Astrocyte of the spinal cord (primary cell): ENCODE measurements at regions not wholly inside any gene's neighbourhood (a gene's known extent, or its start where the extent isn't known, plus 50 kb on each side); places are given as distances from the start of the nearest gene placed in this dataset.
A peak's percentile ranks its signal among the peaks of the same experiment; 100 is the strongest.

ENCODE experiments used
- DNase-seq: peaks from one replicate; pipeline ENCODE4 v3.0.0; 2011; ENCODE audit warnings: low read depth, low spot score
- H3K4me3 ChIP-seq: 2 replicates; pipeline ENCODE4 v1.5.1; 2011; ENCODE audit warnings: low read depth, mild to moderate bottlenecking, low read length, moderate library complexity
- in situ Hi-C: cut with HindIII; loops from 2 replicates; pipeline ENCODE4 v1.10.0; 2017; ENCODE audit warnings: low sequenced_read_pairs
- TF ChIP-seq, protein P1 (sequence below): IDR thresholded peaks from 2 replicates; pipeline ENCODE4 v1.5.1; 2012; ENCODE audit warnings: low read depth, mild to moderate bottlenecking, low read length, inconsistent platforms

DNA sequence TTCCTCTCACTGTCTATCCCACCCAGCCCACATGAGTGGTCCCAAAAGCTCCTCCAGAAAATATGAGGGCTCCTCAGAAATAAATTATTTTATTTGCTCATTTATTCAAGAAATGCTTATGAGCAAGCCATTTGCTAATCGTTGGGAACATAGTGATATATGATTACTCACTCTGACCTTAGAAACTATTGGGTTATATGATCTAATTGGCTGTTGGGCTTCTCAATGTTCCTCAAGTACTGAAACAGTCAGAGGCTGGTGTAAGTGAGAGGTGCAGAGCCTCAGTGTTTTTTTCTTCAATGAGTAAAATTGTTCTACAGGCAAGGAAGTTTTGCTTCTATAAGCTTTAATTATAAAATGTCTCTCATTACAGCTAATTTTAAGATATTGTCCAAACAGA is 893.8 kb upstream of the INTU start:
- TF ChIP-seq, protein P1, sequence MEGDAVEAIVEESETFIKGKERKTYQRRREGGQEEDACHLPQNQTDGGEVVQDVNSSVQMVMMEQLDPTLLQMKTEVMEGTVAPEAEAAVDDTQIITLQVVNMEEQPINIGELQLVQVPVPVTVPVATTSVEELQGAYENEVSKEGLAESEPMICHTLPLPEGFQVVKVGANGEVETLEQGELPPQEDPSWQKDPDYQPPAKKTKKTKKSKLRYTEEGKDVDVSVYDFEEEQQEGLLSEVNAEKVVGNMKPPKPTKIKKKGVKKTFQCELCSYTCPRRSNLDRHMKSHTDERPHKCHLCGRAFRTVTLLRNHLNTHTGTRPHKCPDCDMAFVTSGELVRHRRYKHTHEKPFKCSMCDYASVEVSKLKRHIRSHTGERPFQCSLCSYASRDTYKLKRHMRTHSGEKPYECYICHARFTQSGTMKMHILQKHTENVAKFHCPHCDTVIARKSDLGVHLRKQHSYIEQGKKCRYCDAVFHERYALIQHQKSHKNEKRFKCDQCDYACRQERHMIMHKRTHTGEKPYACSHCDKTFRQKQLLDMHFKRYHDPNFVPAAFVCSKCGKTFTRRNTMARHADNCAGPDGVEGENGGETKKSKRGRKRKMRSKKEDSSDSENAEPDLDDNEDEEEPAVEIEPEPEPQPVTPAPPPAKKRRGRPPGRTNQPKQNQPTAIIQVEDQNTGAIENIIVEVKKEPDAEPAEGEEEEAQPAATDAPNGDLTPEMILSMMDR = no peak
- no peak for DNase-seq
- no peak overlapping the region for H3K4me3 ChIP-seq
- in situ Hi-C loops = no loop called here

DNA sequence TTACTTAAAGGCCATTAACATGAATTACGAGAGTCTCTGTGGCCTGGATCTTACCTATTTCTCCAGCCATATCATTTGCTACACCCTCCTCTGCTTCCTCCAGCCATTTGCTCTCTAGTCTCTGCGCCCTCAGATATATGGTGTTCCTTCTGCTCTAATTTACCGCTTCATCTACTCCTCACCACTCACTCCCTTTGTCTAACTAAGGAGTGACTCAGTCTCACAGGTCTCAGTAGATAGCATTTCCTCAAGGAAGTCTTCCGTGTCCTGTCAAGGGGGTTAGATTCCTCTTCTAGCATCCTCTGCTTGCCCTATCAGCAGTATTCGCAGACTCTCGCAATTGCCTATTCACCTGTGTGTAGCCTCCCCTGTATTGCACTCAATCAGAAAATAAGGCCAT is 892.1 kb upstream of the INTU start:
- TF ChIP-seq, protein P1 = no peak
- in situ Hi-C loops = no loop called here
- H3K4me3 ChIP-seq = no peak overlapping the region
- DNase-seq = no peak

DNA sequence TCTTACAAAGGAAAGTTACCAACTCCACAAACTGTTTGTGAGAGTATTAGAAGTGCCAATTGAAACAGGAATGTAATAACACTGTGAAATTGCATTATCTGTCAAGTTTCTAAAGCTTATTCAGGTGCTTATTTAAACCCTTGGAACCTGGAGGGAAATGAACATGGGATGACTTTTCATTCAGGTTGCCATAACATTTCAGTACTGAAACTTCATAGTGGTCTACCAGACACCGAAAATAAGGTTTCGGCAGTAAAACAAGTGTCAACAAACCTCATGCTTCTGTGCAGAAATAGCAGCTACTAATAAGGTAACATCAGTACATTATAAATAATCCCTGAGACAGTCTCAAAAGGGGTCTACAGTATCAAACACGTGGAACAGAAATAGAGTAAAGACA is 890.7 kb upstream of the INTU start:
- DNase-seq = no peak
- no peak overlapping the region for H3K4me3 ChIP-seq
- TF ChIP-seq, protein P1 = no peak
- in situ Hi-C loops = no loop called here

DNA sequence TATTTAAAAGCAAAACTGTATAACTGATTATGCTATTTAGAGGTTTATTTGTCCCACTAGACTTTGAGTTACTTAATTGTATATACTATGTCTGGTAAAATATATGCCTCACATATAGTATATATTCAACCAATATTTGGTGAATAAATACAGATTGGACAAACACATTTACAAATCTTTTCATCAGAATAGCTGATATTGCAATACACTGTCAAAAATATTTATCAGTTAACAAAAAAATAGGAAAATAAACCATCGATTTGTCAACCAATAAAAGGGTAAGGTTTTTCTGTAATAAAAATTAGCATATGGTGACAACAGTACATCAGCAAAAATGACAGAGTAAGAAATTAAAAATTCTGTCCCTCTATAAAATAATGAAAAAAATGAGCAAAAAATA is 889.9 kb upstream of the INTU start:
- no peak for DNase-seq
- in situ Hi-C loops = no loop called here
- TF ChIP-seq, protein P1 = no peak
- H3K4me3 ChIP-seq = no peak overlapping the region

DNA sequence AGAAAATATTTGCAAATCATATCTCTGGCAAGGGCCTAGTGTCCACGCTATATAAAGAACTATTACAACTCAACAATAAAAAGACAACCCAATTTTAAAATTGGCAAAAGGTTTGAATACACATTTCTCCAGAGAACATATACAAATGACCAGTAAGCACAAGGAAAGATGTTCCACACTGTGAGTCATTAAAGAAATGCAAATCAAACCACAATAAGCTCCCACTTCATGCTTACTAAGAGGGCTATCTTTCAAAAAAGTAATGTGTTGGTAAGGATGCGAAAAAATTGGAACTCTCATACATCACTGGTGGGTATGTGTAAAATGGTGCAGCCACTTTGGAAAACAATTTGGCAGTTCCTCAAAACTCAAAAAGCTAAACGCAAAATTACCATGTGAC is 884.0 kb upstream of the INTU start:
- H3K4me3 ChIP-seq = no peak overlapping the region
- TF ChIP-seq, protein P1 = no peak
- in situ Hi-C loops = no loop called here
- peak; percentile 33 for DNase-seq

DNA sequence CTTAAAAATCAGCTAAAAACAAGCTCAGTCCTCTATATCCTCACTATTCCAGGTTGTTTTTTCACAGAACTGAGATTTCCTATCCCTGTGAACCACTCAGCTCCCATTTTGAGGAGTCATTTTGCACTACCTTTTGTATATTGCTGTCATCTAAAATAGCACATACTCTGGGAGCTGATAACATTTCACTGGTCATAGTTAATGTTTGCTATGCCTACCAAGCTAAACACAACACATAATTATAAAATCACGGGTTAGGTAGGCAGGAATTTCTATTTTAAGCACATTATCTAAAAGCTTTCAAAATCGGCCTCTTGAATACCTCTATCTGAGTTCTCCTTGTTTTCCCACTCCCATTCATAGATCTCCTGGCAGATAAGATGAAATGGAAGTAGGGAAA is 882.0 kb upstream of the INTU start:
- H3K4me3 ChIP-seq = no peak overlapping the region
- DNase-seq = no peak
- in situ Hi-C loops = no loop called here
- TF ChIP-seq, protein P1 = no peak

DNA sequence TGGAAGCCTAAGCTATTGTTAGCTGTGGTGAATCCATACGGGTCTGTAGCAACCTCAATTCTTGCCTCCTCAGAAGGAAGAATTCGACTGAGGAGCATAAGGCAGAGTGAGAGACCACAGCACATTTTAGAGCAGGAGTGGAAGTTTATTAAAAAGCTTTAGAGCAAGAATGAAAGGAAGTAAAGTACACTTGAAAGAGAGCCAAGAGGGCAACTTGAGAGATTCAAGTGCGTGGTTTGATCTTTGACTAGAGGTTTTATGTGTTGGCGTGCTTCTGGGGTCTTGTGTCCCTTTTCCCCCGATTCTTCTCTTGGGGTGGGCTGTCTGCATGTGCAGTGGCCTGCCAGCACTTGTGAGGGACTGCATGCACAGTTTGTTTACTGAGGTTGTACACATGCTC is 880.6 kb upstream of the INTU start:
- no peak for DNase-seq

More for the DNA sequence above, 880.6 kb upstream of the INTU start:
- in situ Hi-C loops = no loop called here
- TF ChIP-seq, protein P1 = no peak
- H3K4me3 ChIP-seq = no peak overlapping the region
